ENCODE measurements at regions not wholly inside any gene's neighbourhood (a gene's known extent, or its start where the extent isn't known, plus 50 kb on each side); places are given as distances from the start of the nearest gene placed in this dataset.

DNA sequence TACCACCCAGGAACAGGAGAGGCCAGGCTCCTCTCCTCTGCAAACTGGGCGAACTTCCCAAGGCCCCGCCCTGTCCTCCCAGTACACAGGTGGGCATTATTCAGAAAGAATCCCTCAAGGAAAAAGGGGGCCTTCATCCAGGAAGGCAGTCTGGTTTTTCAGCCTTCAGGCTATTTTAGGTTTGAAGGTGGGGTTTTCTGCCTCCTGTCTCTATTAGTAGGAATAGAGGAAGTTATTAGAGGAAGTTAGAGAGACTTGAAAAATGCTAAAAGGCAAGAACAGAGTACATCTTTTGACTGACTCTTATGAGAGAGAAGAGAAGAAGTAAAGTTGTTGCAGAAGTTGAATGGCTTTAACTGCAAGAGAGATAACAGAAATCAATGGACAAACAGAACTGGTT is 250.9 kb upstream of the SORCS1 start:
- POLR2A ChIA-PET = no interaction called here

DNA sequence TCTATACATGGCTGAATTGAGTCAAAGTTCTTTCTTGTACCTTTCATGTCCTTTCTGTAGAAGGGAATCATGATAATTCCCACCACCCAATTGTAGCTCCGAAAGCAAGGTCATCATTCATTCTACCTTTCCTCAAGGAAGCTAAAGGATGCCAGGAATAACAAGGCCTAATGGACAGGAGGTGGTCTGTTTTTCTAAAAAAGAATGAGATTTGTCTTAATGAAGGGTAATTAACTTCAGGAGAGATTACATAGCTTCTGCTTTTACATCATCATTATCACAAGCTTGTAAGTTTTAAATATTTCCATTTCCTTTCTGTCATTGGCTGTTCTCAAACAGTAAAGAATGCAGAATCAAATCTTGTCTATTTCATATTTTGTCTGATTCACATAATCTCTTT is 249.5 kb upstream of the SORCS1 start:
- no peak overlapping the region for H3K4me3 ChIP-seq
- ChIA-PET POLR2A (no interaction called here), CTCF (no interaction called here)
- no peak for TF ChIP-seq HEYL (CRISPR knock-in tag; IDR thresholded peaks at IDR 0.05)
- TF ChIP-seq, protein P1, sequence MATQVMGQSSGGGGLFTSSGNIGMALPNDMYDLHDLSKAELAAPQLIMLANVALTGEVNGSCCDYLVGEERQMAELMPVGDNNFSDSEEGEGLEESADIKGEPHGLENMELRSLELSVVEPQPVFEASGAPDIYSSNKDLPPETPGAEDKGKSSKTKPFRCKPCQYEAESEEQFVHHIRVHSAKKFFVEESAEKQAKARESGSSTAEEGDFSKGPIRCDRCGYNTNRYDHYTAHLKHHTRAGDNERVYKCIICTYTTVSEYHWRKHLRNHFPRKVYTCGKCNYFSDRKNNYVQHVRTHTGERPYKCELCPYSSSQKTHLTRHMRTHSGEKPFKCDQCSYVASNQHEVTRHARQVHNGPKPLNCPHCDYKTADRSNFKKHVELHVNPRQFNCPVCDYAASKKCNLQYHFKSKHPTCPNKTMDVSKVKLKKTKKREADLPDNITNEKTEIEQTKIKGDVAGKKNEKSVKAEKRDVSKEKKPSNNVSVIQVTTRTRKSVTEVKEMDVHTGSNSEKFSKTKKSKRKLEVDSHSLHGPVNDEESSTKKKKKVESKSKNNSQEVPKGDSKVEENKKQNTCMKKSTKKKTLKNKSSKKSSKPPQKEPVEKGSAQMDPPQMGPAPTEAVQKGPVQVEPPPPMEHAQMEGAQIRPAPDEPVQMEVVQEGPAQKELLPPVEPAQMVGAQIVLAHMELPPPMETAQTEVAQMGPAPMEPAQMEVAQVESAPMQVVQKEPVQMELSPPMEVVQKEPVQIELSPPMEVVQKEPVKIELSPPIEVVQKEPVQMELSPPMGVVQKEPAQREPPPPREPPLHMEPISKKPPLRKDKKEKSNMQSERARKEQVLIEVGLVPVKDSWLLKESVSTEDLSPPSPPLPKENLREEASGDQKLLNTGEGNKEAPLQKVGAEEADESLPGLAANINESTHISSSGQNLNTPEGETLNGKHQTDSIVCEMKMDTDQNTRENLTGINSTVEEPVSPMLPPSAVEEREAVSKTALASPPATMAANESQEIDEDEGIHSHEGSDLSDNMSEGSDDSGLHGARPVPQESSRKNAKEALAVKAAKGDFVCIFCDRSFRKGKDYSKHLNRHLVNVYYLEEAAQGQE (IDR thresholded peaks at IDR 0.05) = no peak
- TF ChIP-seq POLR2A (IDR thresholded peaks at IDR 0.05; ENCODE audit: low read length) = no peak
- TF ChIP-seq PHF8 (IDR thresholded peaks at IDR 0.05; ENCODE audit: borderline replicate concordance, low read depth) = no peak
- no peak for TF ChIP-seq ZC3H11A (IDR thresholded peaks at IDR 0.05)
- TF ChIP-seq ZFP36 (IDR thresholded peaks at IDR 0.05; ENCODE audit: borderline replicate concordance, partially characterized antibody) = no peak
- TF ChIP-seq, protein P2, sequence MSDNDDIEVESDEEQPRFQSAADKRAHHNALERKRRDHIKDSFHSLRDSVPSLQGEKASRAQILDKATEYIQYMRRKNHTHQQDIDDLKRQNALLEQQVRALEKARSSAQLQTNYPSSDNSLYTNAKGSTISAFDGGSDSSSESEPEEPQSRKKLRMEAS (IDR thresholded peaks at IDR 0.05) = no peak
- TF ChIP-seq, protein P3, sequence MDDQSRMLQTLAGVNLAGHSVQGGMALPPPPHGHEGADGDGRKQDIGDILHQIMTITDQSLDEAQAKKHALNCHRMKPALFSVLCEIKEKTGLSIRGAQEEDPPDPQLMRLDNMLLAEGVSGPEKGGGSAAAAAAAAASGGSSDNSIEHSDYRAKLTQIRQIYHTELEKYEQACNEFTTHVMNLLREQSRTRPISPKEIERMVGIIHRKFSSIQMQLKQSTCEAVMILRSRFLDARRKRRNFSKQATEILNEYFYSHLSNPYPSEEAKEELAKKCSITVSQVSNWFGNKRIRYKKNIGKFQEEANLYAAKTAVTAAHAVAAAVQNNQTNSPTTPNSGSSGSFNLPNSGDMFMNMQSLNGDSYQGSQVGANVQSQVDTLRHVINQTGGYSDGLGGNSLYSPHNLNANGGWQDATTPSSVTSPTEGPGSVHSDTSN (IDR thresholded peaks at IDR 0.05) = no peak
- TF ChIP-seq ESRRA (IDR thresholded peaks at IDR 0.05; ENCODE audit: borderline replicate concordance, low read length) = no peak
- no peak for TF ChIP-seq ZNF302 (CRISPR knock-in tag; IDR thresholded peaks at IDR 0.05)
- no peak for TF ChIP-seq RNF2 (IDR thresholded peaks at IDR 0.05; ENCODE audit: borderline replicate concordance, low read depth)
- no peak for TF ChIP-seq EHMT2 (IDR thresholded peaks at IDR 0.05; ENCODE audit: low read depth)
- no peak for TF ChIP-seq MAFK (IDR thresholded peaks at IDR 0.05; ENCODE audit: partially characterized antibody)
- no peak for TF ChIP-seq TP53 (CRISPR knock-in tag; IDR thresholded peaks at IDR 0.05)
- no peak for TF ChIP-seq CBX2 (IDR thresholded peaks at IDR 0.05; ENCODE audit: borderline replicate concordance, low read depth)
- no peak for TF ChIP-seq POLR2AphosphoS2 (conservative IDR thresholded peaks at IDR 0.05; ENCODE audit: low read length)
- DNase-seq (ENCODE audit: low read depth in 1 of 2, low spot score in 1 of 2) (no peak), FAIRE-seq (no peak), ATAC-seq (no peak)
- H3K9me3 ChIP-seq = no peaks in the 10 kb centered on the region
- H3K27ac ChIP-seq = no peak overlapping the region
- 4% methylated on average over 1 of the region's 1 CpG for WGBS (ENCODE audit: missing lambda C conversion rate)
- H3K4me2 ChIP-seq = no peak overlapping the region
- no peaks in the 10 kb centered on the region for H3K4me1 ChIP-seq

More for the DNA sequence above, 250.9 kb upstream of the SORCS1 start:
- no peaks in the 10 kb centered on the region for H3K4me1 ChIP-seq
- no peak overlapping the region for H3K27ac ChIP-seq
- H3K9me3 ChIP-seq = no peaks in the 10 kb centered on the region
- ATAC-seq = no peak
- CTCF ChIA-PET = no interaction called here
- H3K4me3 ChIP-seq = no peak overlapping the region
- WGBS (ENCODE audit: missing lambda C conversion rate) = 15% methylated on average over 2 of the region's 2 CpGs
- no peak overlapping the region for H3K4me2 ChIP-seq
- DNase-seq (ENCODE audit: low read depth in 1 of 2, low spot score in 1 of 2) = no peak
- TF ChIP-seq NFE2L2 (conservative IDR thresholded peaks at IDR 0.05; ENCODE audit: low read length) (no peak), NPAS2 (CRISPR knock-in tag; IDR thresholded peaks at IDR 0.05; ENCODE audit: borderline replicate concordance) (no peak), EHMT2 (IDR thresholded peaks at IDR 0.05; ENCODE audit: low read depth) (no peak), ESRRA (IDR thresholded peaks at IDR 0.05; ENCODE audit: borderline replicate concordance, low read length) (no peak), FOXS1 (CRISPR knock-in tag; IDR thresholded peaks at IDR 0.05) (no peak), ZSCAN20 (CRISPR knock-in tag; IDR thresholded peaks at IDR 0.05) (no peak), RFX5 (IDR thresholded peaks at IDR 0.05) (no peak), SMC3 (IDR thresholded peaks at IDR 0.05) (no peak)
- TF ChIP-seq, protein P4, sequence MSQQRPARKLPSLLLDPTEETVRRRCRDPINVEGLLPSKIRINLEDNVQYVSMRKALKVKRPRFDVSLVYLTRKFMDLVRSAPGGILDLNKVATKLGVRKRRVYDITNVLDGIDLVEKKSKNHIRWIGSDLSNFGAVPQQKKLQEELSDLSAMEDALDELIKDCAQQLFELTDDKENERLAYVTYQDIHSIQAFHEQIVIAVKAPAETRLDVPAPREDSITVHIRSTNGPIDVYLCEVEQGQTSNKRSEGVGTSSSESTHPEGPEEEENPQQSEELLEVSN (IDR thresholded peaks at IDR 0.05; ENCODE audit: borderline replicate concordance, low read depth) = no peak
- no peak for FAIRE-seq
